RWPE2 (cell line): ENCODE measurements at regions not wholly inside any gene's neighbourhood (a gene's known extent, or its start where the extent isn't known, plus 50 kb on each side); places are given as distances from the start of the nearest gene placed in this dataset.

Experiments used
- ATAC-seq: fragments of 200-7000 bp; cut with Tn5 transposase; 3 replicates; pipeline ENCODE4 v1.9.1; 2021; ENCODE audit warnings: low read depth
- DNase-seq: peaks from one replicate; pipeline ENCODE4 v3.0.0-alpha.2; 2020; ENCODE audit warnings: low spot score
- H3K27ac ChIP-seq: fragments of 450-650 bp; 2 replicates; pipeline ENCODE4 v1.5.1; 2017; ENCODE audit warnings: mild to moderate bottlenecking; ENCODE audit not compliant: poor library complexity, severe bottlenecking
- H3K27me3 ChIP-seq: fragments of 250-450 bp; sonication (Bioruptor Pico); 2 replicates; pipeline ENCODE4 v1.5.1; 2021; ENCODE audit warnings: mild to moderate bottlenecking, moderate library complexity; ENCODE audit not compliant: insufficient read depth, poor library complexity, severe bottlenecking
- H3K36me3 ChIP-seq: fragments of 250-450 bp; sonication (Bioruptor Pico); 2 replicates; pipeline ENCODE4 v1.5.1; 2020; ENCODE audit warnings: low read depth, mild to moderate bottlenecking, moderate library complexity
- H3K4me1 ChIP-seq: fragments of 250-450 bp; sonication (Bioruptor Pico); 2 replicates; pipeline ENCODE4 v1.5.1; 2021; ENCODE audit warnings: mild to moderate bottlenecking, moderate library complexity; ENCODE audit not compliant: insufficient read depth, poor library complexity, severe bottlenecking
- H3K4me3 ChIP-seq: fragments of 250-450 bp; sonication (Bioruptor Pico); 2 replicates; pipeline ENCODE4 v1.5.1; 2021; ENCODE audit warnings: mild to moderate bottlenecking, moderate library complexity; ENCODE audit not compliant: severe bottlenecking
- H3K9me3 ChIP-seq: fragments of 250-450 bp; sonication (Bioruptor Pico); 2 replicates; pipeline ENCODE4 v1.5.1; 2021; ENCODE audit warnings: mild to moderate bottlenecking, moderate library complexity; ENCODE audit not compliant: severe bottlenecking
- CTCF ChIP-seq: fragments of 450-650 bp; IDR thresholded peaks from one replicate; pipeline ENCODE4 v1.5.1; 2017; ENCODE audit warnings: mild to moderate bottlenecking, moderate library complexity; ENCODE audit not compliant: poor library complexity, severe bottlenecking

GRCh38 chr1:232290570-232290969 lies 339.4 kb downstream of the SIPA1L2 start:
- H3K4me1 ChIP-seq, result peaks cover 14% of the 10 kb centered on the region
- ATAC-seq (no peak), DNase-seq (no peak)
- no peak overlapping the region for H3K4me3 ChIP-seq
- no peaks in the 10 kb centered on the region for H3K27me3 ChIP-seq
- no peaks in the 10 kb centered on the region for H3K36me3 ChIP-seq
- no peak for TF ChIP-seq CTCF
- H3K27ac ChIP-seq, result no peak overlapping the region
- H3K9me3 ChIP-seq, result no peaks in the 10 kb centered on the region

GRCh38 chr1:232287676-232288569 lies 342.0 kb downstream of the SIPA1L2 start:
- no peak overlapping the region for H3K4me3 ChIP-seq
- no peak for DNase-seq
- H3K27ac ChIP-seq, result no peak overlapping the region
- no peak for ATAC-seq
- no peaks in the 10 kb centered on the region for H3K9me3 ChIP-seq
- H3K36me3 ChIP-seq, result no peaks in the 10 kb centered on the region
- H3K27me3 ChIP-seq, result no peaks in the 10 kb centered on the region
- no peak for TF ChIP-seq CTCF
- H3K4me1 ChIP-seq, result peaks cover 9% of the 10 kb centered on the region

GRCh38 chr1:232285138-232285537 lies 344.8 kb downstream of the SIPA1L2 start:
- H3K9me3 ChIP-seq, result no peaks in the 10 kb centered on the region
- TF ChIP-seq CTCF, result no peak
- no peaks in the 10 kb centered on the region for H3K27me3 ChIP-seq
- H3K36me3 ChIP-seq, result no peaks in the 10 kb centered on the region
- H3K27ac ChIP-seq, result no peak overlapping the region
- no peak for ATAC-seq
- H3K4me1 ChIP-seq, result no peaks in the 10 kb centered on the region
- H3K4me3 ChIP-seq, result no peak overlapping the region
- no peak for DNase-seq

GRCh38 chr1:232283864-232284263 lies 346.1 kb downstream of the SIPA1L2 start:
- ATAC-seq (no peak), DNase-seq (no peak)
- no peak overlapping the region for H3K4me3 ChIP-seq
- H3K27ac ChIP-seq, result no peak overlapping the region
- no peak for TF ChIP-seq CTCF
- no peaks in the 10 kb centered on the region for H3K27me3 ChIP-seq
- no peaks in the 10 kb centered on the region for H3K9me3 ChIP-seq
- no peaks in the 10 kb centered on the region for H3K36me3 ChIP-seq
- no peaks in the 10 kb centered on the region for H3K4me1 ChIP-seq

GRCh38 chr1:232282498-232282897 lies 347.4 kb downstream of the SIPA1L2 start:
- Histone ChIP-seq H3K36me3 (no peaks in the 10 kb centered on the region), H3K4me3 (no peak overlapping the region), H3K27me3 (no peaks in the 10 kb centered on the region), H3K27ac (no peak overlapping the region), H3K9me3 (no peaks in the 10 kb centered on the region), H3K4me1 (no peaks in the 10 kb centered on the region)
- TF ChIP-seq CTCF, result no peak
- ATAC-seq, result no peak
- no peak for DNase-seq
